ENCODE measurements at regions not wholly inside any gene's neighbourhood (a gene's known extent, or its start where the extent isn't known, plus 50 kb on each side); places are given as distances from the start of the nearest gene placed in this dataset.

DNA sequence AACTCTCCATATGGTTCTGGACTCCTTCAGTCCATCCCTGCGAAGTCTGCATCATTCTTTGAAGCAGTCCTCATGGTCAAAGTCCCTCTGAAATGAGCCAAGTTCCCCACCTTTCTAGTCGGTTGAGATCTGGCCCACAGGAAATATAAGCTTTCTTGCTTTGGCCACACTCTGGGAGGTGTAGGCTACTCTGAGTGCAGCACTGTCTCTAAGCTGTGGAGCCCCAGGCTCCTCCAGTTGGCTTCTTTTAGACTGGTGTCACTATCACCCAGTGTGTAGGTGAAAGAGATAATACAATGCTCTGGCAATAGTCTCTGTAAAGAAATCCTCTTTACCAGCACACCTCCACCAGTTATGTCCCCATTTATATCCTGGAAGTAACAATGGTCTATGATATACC is 486.5 kb upstream of the KLF12 start:
- TF ChIP-seq POLR2AphosphoS5 (IDR thresholded peaks at IDR 0.05; ENCODE audit: low read depth, low read length) = no peak
- no peak for TF ChIP-seq HDAC6 (IDR thresholded peaks at IDR 0.05; ENCODE audit: low read depth, low read length)
- TF ChIP-seq CEBPB (IDR thresholded peaks at IDR 0.05; ENCODE audit: borderline replicate concordance, low read depth, low read length) = no peak
- no peak for TF ChIP-seq NR2F1 (CRISPR knock-in tag; IDR thresholded peaks at IDR 0.05)
